ENCODE measurements at regions not wholly inside any gene's neighbourhood (a gene's known extent, or its start where the extent isn't known, plus 50 kb on each side); places are given as distances from the start of the nearest gene placed in this dataset.
"Not testable (repeated sequence)": the region's sequence is repeated elsewhere in the genome, so short reads cannot be mapped to it uniquely, and the experiment has no call there.

GRCh38 chr4:27429364-27429871 lies 568.8 kb downstream of the STIM2 start:
- DNase-seq (ENCODE audit: insufficient read length, low spot score) (no peak), FAIRE-seq (no peak)
- TF ChIP-seq CTCF (IDR thresholded peaks at IDR 0.05; ENCODE audit: insufficient read depth, missing control alignments): no peak

GRCh38 chr4:27442146-27442545 lies 581.5 kb downstream of the STIM2 start:
- TF ChIP-seq CTCF (IDR thresholded peaks at IDR 0.05; ENCODE audit: insufficient read depth, missing control alignments): no peak
- no peak for FAIRE-seq

GRCh38 chr4:27442661-27443060 lies 582.0 kb downstream of the STIM2 start:
- not testable (repeated sequence) for FAIRE-seq; DNase-seq (ENCODE audit: insufficient read length, low spot score)

More at GRCh38 chr4:27442146-27442545, 581.5 kb downstream of the STIM2 start:
- DNase-seq (ENCODE audit: insufficient read length, low spot score): no peak

- FAIRE-seq (no peak), DNase-seq (ENCODE audit: insufficient read length, low spot score) (no peak)
- no peak for TF ChIP-seq CTCF (IDR thresholded peaks at IDR 0.05; ENCODE audit: insufficient read depth, missing control alignments)
These were observed 603.2 kb downstream of the STIM2 start for GRCh38 chr4:27463816-27464215.

GRCh38 chr4:27467351-27467750 lies 606.7 kb downstream of the STIM2 start:
- FAIRE-seq: no peak

GRCh38 chr4:27472364-27472763 lies 611.7 kb downstream of the STIM2 start:
- DNase-seq (ENCODE audit: insufficient read length, low spot score) (no peak), FAIRE-seq (no peak)
- no peak for TF ChIP-seq CTCF (IDR thresholded peaks at IDR 0.05; ENCODE audit: insufficient read depth, missing control alignments)

More at GRCh38 chr4:27467351-27467750, 606.7 kb downstream of the STIM2 start:
- DNase-seq (ENCODE audit: insufficient read length, low spot score): no peak
- TF ChIP-seq CTCF (IDR thresholded peaks at IDR 0.05; ENCODE audit: insufficient read depth, missing control alignments): no peak

- DNase-seq (ENCODE audit: insufficient read length, low spot score) (no peak), FAIRE-seq (no peak)
- TF ChIP-seq CTCF (IDR thresholded peaks at IDR 0.05; ENCODE audit: insufficient read depth, missing control alignments): no peak
These were observed 614.0 kb downstream of the STIM2 start for GRCh38 chr4:27474691-27475090.

- DNase-seq (ENCODE audit: insufficient read length, low spot score) (no peak), FAIRE-seq (no peak)
- no peak for TF ChIP-seq CTCF (IDR thresholded peaks at IDR 0.05; ENCODE audit: insufficient read depth, missing control alignments)
These were observed 623.6 kb downstream of the STIM2 start for GRCh38 chr4:27484216-27484615.
